K562 (cell line): ENCODE measurements at regions not wholly inside any gene's neighbourhood (a gene's known extent, or its start where the extent isn't known, plus 50 kb on each side); places are given as distances from the start of the nearest gene placed in this dataset.

Experiments
- C11orf30 ChIP-seq: fragments of 450-650 bp; IDR thresholded peaks from 2 replicates; pipeline ENCODE4 v1.6.1; 2016; ENCODE audit warnings: low read depth, mild to moderate bottlenecking
- ESRRB ChIP-seq: fragments of 250-450 bp; sonication (Bioruptor Pico); IDR thresholded peaks from 2 replicates; pipeline ENCODE4 v1.5.0; 2020; ENCODE audit warnings: mild to moderate bottlenecking, moderate library complexity, borderline replicate concordance
- ETV6 ChIP-seq, 3 experiments: fragments of 150-350 bp in 1 of 3; sonication (generic) in 1 of 3; formaldehyde crosslinking in 1 of 3; IDR thresholded peaks; 2 replicates each; pipeline versions ENCODE4 v1.6.1 to v1.8.0; 2014 to 2022; ENCODE audit warnings: borderline replicate concordance in 2 of 3, low read depth in 2 of 3, antibody characterized with exemption in 1 of 3, low read length in 1 of 3, mild to moderate bottlenecking in 1 of 3, missing genetic modification reagents in 1 of 3
- IRF2 ChIP-seq: sonication (generic); formaldehyde crosslinking; IDR thresholded peaks from 2 replicates; pipeline ENCODE4 v1.8.1; 2022; ENCODE audit warnings: mild to moderate bottlenecking, missing genetic modification reagents
- KLF10 ChIP-seq: fragments of 250-450 bp; sonication (Bioruptor Pico); IDR thresholded peaks from 2 replicates; pipeline ENCODE4 v1.6.1; 2021; ENCODE audit warnings: matching md5 sums
- LARP7 ChIP-seq: fragments of 450-650 bp; IDR thresholded peaks from 2 replicates; pipeline ENCODE4 v1.6.1; 2016
- MTA1 ChIP-seq: fragments of 450-650 bp; IDR thresholded peaks from 2 replicates; pipeline ENCODE4 v1.6.1; 2017; ENCODE audit warnings: borderline replicate concordance
- MYNN ChIP-seq, 2 experiments: sonication (generic); formaldehyde crosslinking in 1 of 2; IDR thresholded peaks; 2 replicates each; pipeline versions ENCODE4 v1.5.0 to v1.6.1; 2016 to 2020; ENCODE audit warnings: antibody characterized with exemption in 1 of 2, missing genetic modification reagents in 1 of 2
- NFYB ChIP-seq: IDR thresholded peaks from 2 replicates; pipeline ENCODE4 v1.6.1; 2011; ENCODE audit warnings: mild to moderate bottlenecking, moderate library complexity; ENCODE audit not compliant: insufficient read length; ENCODE audit errors: extremely low read depth
- RNF2 ChIP-seq: sonication (generic); IDR thresholded peaks from 2 replicates; pipeline ENCODE4 v1.6.1; 2016
- SMARCA4 ChIP-seq: fragments of 450-650 bp; IDR thresholded peaks from 2 replicates; pipeline ENCODE4 v1.6.1; 2016
- SOX6 ChIP-seq: fragments of 450-650 bp; IDR thresholded peaks from 2 replicates; pipeline ENCODE4 v1.6.1; 2014; ENCODE audit warnings: mild to moderate bottlenecking
- TBP ChIP-seq: optimal IDR thresholded peaks from 2 replicates; pipeline ENCODE3; 2011; ENCODE audit warnings: low read depth, low read length, improper control_type of control experiment
- ZNF239 ChIP-seq: fragments of 250-450 bp; sonication (Bioruptor Pico); IDR thresholded peaks from 2 replicates; pipeline ENCODE4 v1.4.0; 2020; ENCODE audit warnings: mild to moderate bottlenecking
- TF ChIP-seq, protein P1 (sequence below), 2 experiments: fragments of 450-650 bp; formaldehyde crosslinking in 1 of 2; IDR thresholded peaks; 2 replicates each; pipeline versions ENCODE4 v1.4.0 to v1.6.1; 2014 to 2020; ENCODE audit warnings: mild to moderate bottlenecking in 2 of 2, borderline replicate concordance in 1 of 2, low read depth in 1 of 2

DNA sequence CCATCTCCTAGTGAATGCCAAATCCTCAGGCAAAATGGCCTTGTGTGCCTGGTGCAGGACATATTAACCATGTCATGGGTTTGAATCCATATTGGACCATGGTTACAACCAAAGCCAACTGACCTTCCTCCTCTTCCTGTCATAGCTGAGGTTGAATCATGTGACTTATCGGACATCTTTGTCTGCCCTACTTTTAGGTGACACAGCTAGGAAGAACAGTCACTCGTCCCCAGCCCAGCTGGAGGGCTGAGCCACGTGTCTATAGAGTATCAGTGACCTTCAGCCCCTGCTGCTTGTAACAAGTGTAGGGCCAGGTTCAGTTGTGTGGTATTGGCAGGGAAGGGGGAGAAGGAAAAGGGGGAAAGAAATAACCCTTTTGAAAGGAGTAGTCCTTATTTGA lies 225.2 kb downstream of the KTN1 start (continued):
- TF ChIP-seq MYNN (IDR thresholded peaks at IDR 0.05) (no peak), MYNN (CRISPR knock-in tag; IDR thresholded peaks at IDR 0.05) (no peak), IRF2 (no peak), KLF10 (CRISPR knock-in tag) (no peak), TBP (no peak), MTA1 (no peak), ESRRB (CRISPR knock-in tag) (no peak), ZNF239 (no peak), LARP7 (no peak), RNF2 (no peak), C11orf30 (no peak), SMARCA4 (no peak), ETV6 (IDR thresholded peaks at IDR 0.05; ENCODE audit: borderline replicate concordance in 1 of 2, low read depth in 2 of 2, low read length in 1 of 2) (no peak), ETV6 (CRISPR knock-in tag; IDR thresholded peaks at IDR 0.05; ENCODE audit: borderline replicate concordance) (no peak), NFYB (no peak), SOX6 (no peak)
- TF ChIP-seq, protein P1, sequence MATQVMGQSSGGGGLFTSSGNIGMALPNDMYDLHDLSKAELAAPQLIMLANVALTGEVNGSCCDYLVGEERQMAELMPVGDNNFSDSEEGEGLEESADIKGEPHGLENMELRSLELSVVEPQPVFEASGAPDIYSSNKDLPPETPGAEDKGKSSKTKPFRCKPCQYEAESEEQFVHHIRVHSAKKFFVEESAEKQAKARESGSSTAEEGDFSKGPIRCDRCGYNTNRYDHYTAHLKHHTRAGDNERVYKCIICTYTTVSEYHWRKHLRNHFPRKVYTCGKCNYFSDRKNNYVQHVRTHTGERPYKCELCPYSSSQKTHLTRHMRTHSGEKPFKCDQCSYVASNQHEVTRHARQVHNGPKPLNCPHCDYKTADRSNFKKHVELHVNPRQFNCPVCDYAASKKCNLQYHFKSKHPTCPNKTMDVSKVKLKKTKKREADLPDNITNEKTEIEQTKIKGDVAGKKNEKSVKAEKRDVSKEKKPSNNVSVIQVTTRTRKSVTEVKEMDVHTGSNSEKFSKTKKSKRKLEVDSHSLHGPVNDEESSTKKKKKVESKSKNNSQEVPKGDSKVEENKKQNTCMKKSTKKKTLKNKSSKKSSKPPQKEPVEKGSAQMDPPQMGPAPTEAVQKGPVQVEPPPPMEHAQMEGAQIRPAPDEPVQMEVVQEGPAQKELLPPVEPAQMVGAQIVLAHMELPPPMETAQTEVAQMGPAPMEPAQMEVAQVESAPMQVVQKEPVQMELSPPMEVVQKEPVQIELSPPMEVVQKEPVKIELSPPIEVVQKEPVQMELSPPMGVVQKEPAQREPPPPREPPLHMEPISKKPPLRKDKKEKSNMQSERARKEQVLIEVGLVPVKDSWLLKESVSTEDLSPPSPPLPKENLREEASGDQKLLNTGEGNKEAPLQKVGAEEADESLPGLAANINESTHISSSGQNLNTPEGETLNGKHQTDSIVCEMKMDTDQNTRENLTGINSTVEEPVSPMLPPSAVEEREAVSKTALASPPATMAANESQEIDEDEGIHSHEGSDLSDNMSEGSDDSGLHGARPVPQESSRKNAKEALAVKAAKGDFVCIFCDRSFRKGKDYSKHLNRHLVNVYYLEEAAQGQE (IDR thresholded peaks at IDR 0.05; ENCODE audit: borderline replicate concordance), result no peak
- TF ChIP-seq, protein P1 (CRISPR knock-in tag; IDR thresholded peaks at IDR 0.05; ENCODE audit: low read depth), result no peak
